ENCODE measurements at regions not wholly inside any gene's neighbourhood (a gene's known extent, or its start where the extent isn't known, plus 50 kb on each side); places are given as distances from the start of the nearest gene placed in this dataset.

GRCh38 chr18:35771172-35771571 lies 189.6 kb downstream of the GALNT1 start:
- no peaks in the 10 kb centered on the region for H3K36me3 ChIP-seq (ENCODE audit: control insufficient read depth in 2 of 4, insufficient read depth in 4 of 4, low read length in 3 of 4)
- no peak overlapping the region for H4K8ac ChIP-seq (ENCODE audit: extremely low read depth, insufficient read depth, low read length)
- no peaks in the 10 kb centered on the region for H3K79me1 ChIP-seq (ENCODE audit: low read depth, low read length)
- no peak overlapping the region for H2BK12ac ChIP-seq (ENCODE audit: low read depth, low read length)
- no peak overlapping the region for H2AK5ac ChIP-seq (ENCODE audit: low read depth, low read length)
- no peak overlapping the region for H3K14ac ChIP-seq (ENCODE audit: insufficient read length)
- no peak overlapping the region for H3K56ac ChIP-seq (replicated peaks; ENCODE audit: insufficient read length, low read depth, low read length)
- H3K18ac ChIP-seq (ENCODE audit: extremely low read depth, low read length), result no peak overlapping the region
- no peak overlapping the region for H2BK20ac ChIP-seq (ENCODE audit: low read length)
- FAIRE-seq, result no peak
- H3K4me2 ChIP-seq (ENCODE audit: insufficient read depth in 1 of 2, low read depth in 2 of 2, low read length in 2 of 2), result no peak overlapping the region
- no peak overlapping the region for H3K4me3 ChIP-seq (ENCODE audit: extremely low read depth in 1 of 4, insufficient read depth in 2 of 4, low read depth in 3 of 4, low read length in 4 of 4)
- WGBS, 2 experiments (ENCODE audit: extremely low coverage in 1 of 2, insufficient coverage in 1 of 2, insufficient read length in 1 of 2, insufficient replicate concordance in 2 of 2, low coverage in 1 of 2, low lambda C conversion rate in 2 of 2, missing lambda C conversion rate in 1 of 2), result 82% methylated on average over 4 of the region's 4 CpGs; no CpG with 5 or more reads in 1 of the 2 experiments
- no peak for DNase-seq (ENCODE audit: low read depth in 1 of 2, low spot score in 2 of 2)
- no peaks in the 10 kb centered on the region for H3K4me1 ChIP-seq (replicated peaks in 1 of 4; ENCODE audit: control insufficient read depth in 3 of 4, insufficient read depth in 4 of 4, low read length in 3 of 4)
- H3K27ac ChIP-seq (ENCODE audit: low read depth, low read length), result no peak overlapping the region
- no peaks in the 10 kb centered on the region for H4K20me1 ChIP-seq (replicated peaks in 1 of 2; ENCODE audit: control insufficient read depth in 1 of 2, insufficient read depth in 2 of 2, low read length in 2 of 2)
- H3K79me2 ChIP-seq (ENCODE audit: control insufficient read depth in 1 of 2, insufficient read depth in 2 of 2, low read length in 2 of 2), result peaks cover 0 to 3% of the 10 kb centered on the region in 2 experiments; a peak in 1 of 4 replicates
- H3K9me3 ChIP-seq (ENCODE audit: insufficient read depth in 2 of 2, low read depth in 1 of 2, low read length in 1 of 2), result no peaks in the 10 kb centered on the region
- no peak overlapping the region for H3K9ac ChIP-seq (replicated peaks in 1 of 4; ENCODE audit: extremely low read depth in 1 of 4, low read depth in 3 of 4, low read length in 3 of 4)
- no peak overlapping the region for H2AFZ ChIP-seq (ENCODE audit: low read length)
- ChIA-PET POLR2A (ENCODE audit: partially characterized antibody) (no interaction called here), CTCF (ENCODE audit: partially characterized antibody) (interaction anchor here (0.9 to 1.0 kb wide), 2 partner anchors 10 to 179 kb away, joined by 3 read pairs; no protein-coding TSS in a partner anchor)
- H4K91ac ChIP-seq (replicated peaks; ENCODE audit: insufficient read length, low read length), result no peak overlapping the region
- H3K4ac ChIP-seq (replicated peaks; ENCODE audit: insufficient read length, low read depth, low read length), result no peak overlapping the region
- no peaks in the 10 kb centered on the region for H3K27me3 ChIP-seq (replicated peaks in 1 of 4; ENCODE audit: control insufficient read depth in 3 of 4, extremely low read depth in 1 of 4, insufficient read depth in 3 of 4, low read length in 3 of 4)
- no peak overlapping the region for H2BK15ac ChIP-seq (ENCODE audit: low read length)
- H4K5ac ChIP-seq (ENCODE audit: insufficient read length, low read depth, low read length), result no peak overlapping the region
- no peak overlapping the region for H2BK120ac ChIP-seq (replicated peaks; ENCODE audit: low read depth, low read length)
- H3K23ac ChIP-seq (ENCODE audit: insufficient read length), result no peak overlapping the region
- H3K23me2 ChIP-seq (ENCODE audit: low read depth, low read length), result no peaks in the 10 kb centered on the region; the same call in 1 of the 2 replicates
- no peak overlapping the region for H2BK5ac ChIP-seq (ENCODE audit: low read depth, low read length)
- TF ChIP-seq POLR2AphosphoS5 (IDR thresholded peaks at IDR 0.05; ENCODE audit: low read depth, low read length), result no peak
- no peak for TF ChIP-seq YY1 (IDR thresholded peaks at IDR 0.05; ENCODE audit: low read depth, low read length)
- no peak for TF ChIP-seq RXRA (IDR thresholded peaks at IDR 0.05; ENCODE audit: insufficient read depth, low read depth, low read length)
- no peak for TF ChIP-seq KDM1A (IDR thresholded peaks at IDR 0.05; ENCODE audit: borderline replicate concordance, low read length)
- no peak for TF ChIP-seq SP2 (IDR thresholded peaks at IDR 0.05; ENCODE audit: low read length)
- no peak for TF ChIP-seq RFX5 (IDR thresholded peaks at IDR 0.05; ENCODE audit: borderline replicate concordance, low read depth, low read length)
- TF ChIP-seq SP1 (IDR thresholded peaks at IDR 0.05; ENCODE audit: low read depth, low read length), result no peak
- no peak for TF ChIP-seq EGR1 (IDR thresholded peaks at IDR 0.05; ENCODE audit: borderline replicate concordance, low read depth, low read length)
- TF ChIP-seq NANOG (IDR thresholded peaks at IDR 0.05; ENCODE audit: insufficient read depth, low read depth, low read length, poor library complexity, severe bottlenecking), result no peak
- TF ChIP-seq SRF (IDR thresholded peaks at IDR 0.05; ENCODE audit: low read depth, low read length), result no peak
- no peak for TF ChIP-seq POU5F1 (IDR thresholded peaks at IDR 0.05; ENCODE audit: low read depth, low read length)
- no peak for TF ChIP-seq GTF2F1 (IDR thresholded peaks at IDR 0.05; ENCODE audit: borderline replicate concordance, low read depth, low read length)
- no peak for TF ChIP-seq PHF8 (conservative IDR thresholded peaks at IDR 0.05; ENCODE audit: low read depth, low read length)
- no peak for TF ChIP-seq KDM4A (IDR thresholded peaks at IDR 0.05; ENCODE audit: low read depth, low read length, severe bottlenecking)
- no peak for TF ChIP-seq SP4 (IDR thresholded peaks at IDR 0.05; ENCODE audit: low read length)
- no peak for TF ChIP-seq RAD21 (IDR thresholded peaks at IDR 0.05 in 1 of 2, conservative IDR thresholded peaks at IDR 0.05 in 1 of 2; ENCODE audit: low read depth in 2 of 2, low read length in 2 of 2)
